Type B pancreatic cell (in vitro differentiated cells): ENCODE measurements at regions not wholly inside any gene's neighbourhood (a gene's known extent, or its start where the extent isn't known, plus 50 kb on each side); places are given as distances from the start of the nearest gene placed in this dataset.
"Not testable (repeated sequence)": the region's sequence is repeated elsewhere in the genome, so short reads cannot be mapped to it uniquely, and the experiment has no call there.

ENCODE experiments used
- DNase-seq: peaks from one replicate; pipeline ENCODE4 v3.0.0; 2021; ENCODE audit warnings: mixed read lengths; ENCODE audit not compliant: unreplicated experiment; ENCODE audit errors: extremely low spot score
- H3K27ac Mint-ChIP-seq: 2 replicates; pipeline ENCODE4 v1.8.0; 2021; ENCODE audit warnings: mild to moderate bottlenecking, mixed read lengths
- H3K27me3 Mint-ChIP-seq: 2 replicates; pipeline ENCODE4 v1.8.0; 2021; ENCODE audit warnings: mixed read lengths
- H3K36me3 Mint-ChIP-seq: 2 replicates; pipeline ENCODE4 v1.8.0; 2021; ENCODE audit warnings: mixed read lengths
- H3K4me1 Mint-ChIP-seq: one replicate; pipeline ENCODE4 v1.8.0; 2021; ENCODE audit warnings: mixed read lengths; ENCODE audit not compliant: unreplicated experiment
- H3K4me3 Mint-ChIP-seq: 2 replicates; pipeline ENCODE4 v1.8.0; 2021; ENCODE audit warnings: mild to moderate bottlenecking, mixed read lengths
- H3K9me3 Mint-ChIP-seq: 2 replicates; pipeline ENCODE4 v1.8.0; 2021; ENCODE audit warnings: mixed read lengths
- TF ChIP-seq, protein P1 (sequence below): fragments of 200-600 bp; sonication (generic); conservative IDR thresholded peaks from 2 replicates; pipeline ENCODE4 v1.5.0; 2021; ENCODE audit warnings: antibody characterized with exemption, mild to moderate bottlenecking

DNA sequence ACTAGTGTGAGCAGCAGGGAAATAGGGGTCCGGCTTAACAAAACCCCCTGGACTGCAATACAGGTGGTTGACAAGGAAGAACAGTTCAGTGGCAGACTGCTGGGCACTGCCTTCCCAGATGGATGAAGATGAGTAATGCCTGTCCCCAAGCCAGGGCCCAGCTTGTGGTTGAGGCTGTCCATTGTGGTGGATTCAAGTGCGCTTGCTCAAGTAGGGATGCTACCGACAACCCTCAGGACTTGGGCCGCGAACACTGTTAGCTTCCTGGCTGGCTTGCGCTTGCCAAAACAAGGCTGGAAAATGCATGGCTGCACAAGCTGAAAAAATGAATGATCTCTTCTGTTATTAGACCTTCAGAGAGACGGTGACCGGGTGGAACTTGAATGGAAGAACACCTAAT is 116.1 kb upstream of the ACBD5 start:
- no peak overlapping the region for H3K27ac Mint-ChIP-seq
- H3K36me3 Mint-ChIP-seq: no peaks in the 10 kb centered on the region
- H3K27me3 Mint-ChIP-seq: peaks cover 2% of the 10 kb centered on the region
- no peak overlapping the region for H3K4me3 Mint-ChIP-seq
- TF ChIP-seq, protein P1, sequence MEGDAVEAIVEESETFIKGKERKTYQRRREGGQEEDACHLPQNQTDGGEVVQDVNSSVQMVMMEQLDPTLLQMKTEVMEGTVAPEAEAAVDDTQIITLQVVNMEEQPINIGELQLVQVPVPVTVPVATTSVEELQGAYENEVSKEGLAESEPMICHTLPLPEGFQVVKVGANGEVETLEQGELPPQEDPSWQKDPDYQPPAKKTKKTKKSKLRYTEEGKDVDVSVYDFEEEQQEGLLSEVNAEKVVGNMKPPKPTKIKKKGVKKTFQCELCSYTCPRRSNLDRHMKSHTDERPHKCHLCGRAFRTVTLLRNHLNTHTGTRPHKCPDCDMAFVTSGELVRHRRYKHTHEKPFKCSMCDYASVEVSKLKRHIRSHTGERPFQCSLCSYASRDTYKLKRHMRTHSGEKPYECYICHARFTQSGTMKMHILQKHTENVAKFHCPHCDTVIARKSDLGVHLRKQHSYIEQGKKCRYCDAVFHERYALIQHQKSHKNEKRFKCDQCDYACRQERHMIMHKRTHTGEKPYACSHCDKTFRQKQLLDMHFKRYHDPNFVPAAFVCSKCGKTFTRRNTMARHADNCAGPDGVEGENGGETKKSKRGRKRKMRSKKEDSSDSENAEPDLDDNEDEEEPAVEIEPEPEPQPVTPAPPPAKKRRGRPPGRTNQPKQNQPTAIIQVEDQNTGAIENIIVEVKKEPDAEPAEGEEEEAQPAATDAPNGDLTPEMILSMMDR: no peak
- no peaks in the 10 kb centered on the region for H3K4me1 Mint-ChIP-seq
- H3K9me3 Mint-ChIP-seq: no peaks in the 10 kb centered on the region
- no peak for DNase-seq

GRCh38 chr10:27355918-27356573 is 115.4 kb upstream of the ACBD5 start:
- TF ChIP-seq, protein P1: no peak
- no peak for DNase-seq

DNA sequence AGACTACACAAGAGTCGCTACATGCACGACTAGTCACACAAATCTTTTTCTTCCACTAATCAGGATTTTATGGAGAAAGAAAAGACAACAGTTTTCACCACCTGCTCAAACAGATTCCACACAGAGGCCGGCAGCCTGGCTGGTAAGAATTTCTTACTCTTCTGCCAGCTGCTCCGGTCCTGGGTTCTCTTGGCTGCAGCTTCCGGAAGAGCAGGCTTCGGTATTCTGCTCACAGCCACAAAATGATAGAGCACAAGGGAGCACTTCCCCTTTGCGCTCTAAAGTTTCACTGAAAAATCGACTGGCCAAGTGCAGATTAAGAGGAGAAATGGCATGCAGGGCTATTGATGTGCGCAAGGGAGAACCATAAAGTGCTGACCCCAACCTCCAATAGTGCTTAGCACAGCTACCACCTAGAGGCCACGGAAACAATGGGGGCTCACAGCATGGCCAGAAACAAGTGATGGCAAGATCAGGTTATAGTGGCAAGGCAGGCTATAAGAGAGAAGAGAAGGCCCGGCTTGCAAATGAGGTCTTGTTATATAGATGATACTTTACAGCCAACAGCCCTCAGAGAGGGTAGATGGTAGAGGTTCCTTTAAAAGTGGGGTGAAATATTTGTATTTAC is 114.2 kb upstream of the ACBD5 start:
- not testable (repeated sequence) for H3K36me3 Mint-ChIP-seq, H3K9me3 Mint-ChIP-seq, DNase-seq, H3K27me3 Mint-ChIP-seq, H3K4me3 Mint-ChIP-seq, H3K4me1 Mint-ChIP-seq, H3K27ac Mint-ChIP-seq

More at GRCh38 chr10:27355918-27356573, 115.4 kb upstream of the ACBD5 start:
- no peaks in the 10 kb centered on the region for H3K4me1 Mint-ChIP-seq
- no peaks in the 10 kb centered on the region for H3K9me3 Mint-ChIP-seq
- no peak overlapping the region for H3K27ac Mint-ChIP-seq
- no peaks in the 10 kb centered on the region for H3K36me3 Mint-ChIP-seq
- no peak overlapping the region for H3K4me3 Mint-ChIP-seq
- peaks cover 4% of the 10 kb centered on the region for H3K27me3 Mint-ChIP-seq

GRCh38 chr10:27354100-27354499 is 113.5 kb upstream of the ACBD5 start:
- H3K27ac Mint-ChIP-seq, H3K4me3 Mint-ChIP-seq, H3K4me1 Mint-ChIP-seq, DNase-seq, H3K27me3 Mint-ChIP-seq, H3K9me3 Mint-ChIP-seq, H3K36me3 Mint-ChIP-seq: not testable (repeated sequence)

- Mint-ChIP-seq H3K4me3 (no peak overlapping the region), H3K36me3 (no peaks in the 10 kb centered on the region), H3K4me1 (peaks cover 7% of the 10 kb centered on the region), H3K27ac (no peak overlapping the region), H3K27me3 (peaks cover 20% of the 10 kb centered on the region), H3K9me3 (no peaks in the 10 kb centered on the region)
- no peak for DNase-seq
- TF ChIP-seq, protein P1: no peak
Observed at GRCh38 chr10:27349987-27350386, 109.4 kb upstream of the ACBD5 start.

DNA sequence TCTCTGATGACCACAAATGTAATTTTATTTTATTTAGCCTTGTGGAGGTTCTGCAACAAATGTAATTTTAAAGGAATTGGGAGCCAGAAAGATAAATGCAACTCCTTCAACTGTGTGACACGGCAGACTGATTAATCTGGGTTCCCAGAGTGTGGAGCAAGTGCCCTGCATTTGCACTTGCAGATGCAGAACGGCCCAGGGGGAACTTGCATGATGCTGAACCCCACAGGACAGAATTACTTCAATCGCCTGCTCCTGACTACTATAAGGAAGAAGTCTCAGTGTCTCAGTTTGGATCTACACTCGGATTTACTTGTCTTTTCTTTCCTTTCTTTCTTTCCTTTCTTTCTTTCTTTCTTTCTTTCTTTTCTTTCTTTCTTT is 107.2 kb upstream of the ACBD5 start:
- H3K4me3 Mint-ChIP-seq, H3K4me1 Mint-ChIP-seq, H3K36me3 Mint-ChIP-seq, H3K9me3 Mint-ChIP-seq, H3K27ac Mint-ChIP-seq, DNase-seq: not testable (repeated sequence)
- H3K27me3 Mint-ChIP-seq: peaks cover 26% of the 10 kb centered on the region

GRCh38 chr10:27345455-27345920 is 104.9 kb upstream of the ACBD5 start:
- Mint-ChIP-seq H3K27me3 (peaks cover 21% of the 10 kb centered on the region), H3K4me3 (no peak overlapping the region), H3K36me3 (no peaks in the 10 kb centered on the region), H3K9me3 (no peaks in the 10 kb centered on the region), H3K27ac (no peak overlapping the region), H3K4me1 (peaks cover 7% of the 10 kb centered on the region)
- TF ChIP-seq, protein P1: no peak
- no peak for DNase-seq
